SIG-M5 treated with dmso at 0.1 percent for 504 hours (cell line): ENCODE measurements at regions not wholly inside any gene's neighbourhood (a gene's known extent, or its start where the extent isn't known, plus 50 kb on each side); places are given as distances from the start of the nearest gene placed in this dataset.
"Not testable (repeated sequence)": the region's sequence is repeated elsewhere in the genome, so short reads cannot be mapped to it uniquely, and the experiment has no call there.

ENCODE experiments used
- DNase-seq: peaks from one replicate; lab custom pipeline; 2025; ENCODE audit not compliant: unreplicated experiment; lab: John Stamatoyannopoulos, UW

- DNase-seq = peak; percentile 62
Measured at GRCh38 chr21:41612674-41613532, 104.9 kb upstream of the TMPRSS2 start.

GRCh38 chr21:41611966-41612606 lies 104.1 kb upstream of the TMPRSS2 start:
- DNase-seq = peak; percentile 18

GRCh38 chr21:41611441-41611840 lies 103.5 kb upstream of the TMPRSS2 start:
- DNase-seq = no peak

GRCh38 chr21:41610840-41611115 lies 102.8 kb upstream of the TMPRSS2 start:
- not testable (repeated sequence) for DNase-seq

GRCh38 chr21:41610042-41610839 lies 102.3 kb upstream of the TMPRSS2 start:
- peak; percentile 53 for DNase-seq

- DNase-seq = no peak
Measured at GRCh38 chr21:41606706-41607105, 98.7 kb upstream of the TMPRSS2 start.

- no peak for DNase-seq
Measured at GRCh38 chr21:41605934-41606285, 98.0 kb upstream of the TMPRSS2 start.

GRCh38 chr21:41605178-41605933 lies 97.4 kb upstream of the TMPRSS2 start:
- DNase-seq = peak; percentile 45

- DNase-seq = no peak
Measured at GRCh38 chr21:41604583-41605041, 96.7 kb upstream of the TMPRSS2 start.

- no peak for DNase-seq
Measured at GRCh38 chr21:41603476-41603875, 95.5 kb upstream of the TMPRSS2 start.

- no peak for DNase-seq
Measured at GRCh38 chr21:41602531-41602930, 94.6 kb upstream of the TMPRSS2 start.

- DNase-seq = no peak
Measured at GRCh38 chr21:41601573-41602368, 93.8 kb upstream of the TMPRSS2 start.

GRCh38 chr21:41600961-41601572 lies 93.1 kb upstream of the TMPRSS2 start:
- DNase-seq = no peak

GRCh38 chr21:41600556-41600955 lies 92.6 kb upstream of the TMPRSS2 start:
- no peak for DNase-seq

- no peak for DNase-seq
Measured at GRCh38 chr21:41600116-41600515, 92.2 kb upstream of the TMPRSS2 start.

- DNase-seq = no peak
Measured at GRCh38 chr21:41598561-41599431, 90.8 kb upstream of the TMPRSS2 start.

GRCh38 chr21:41597811-41598231 lies 89.9 kb upstream of the TMPRSS2 start:
- no peak for DNase-seq

GRCh38 chr21:41597227-41597626 lies 89.3 kb upstream of the TMPRSS2 start:
- DNase-seq = no peak
